C4-2B (cell line): ENCODE measurements at regions not wholly inside any gene's neighbourhood (a gene's known extent, or its start where the extent isn't known, plus 50 kb on each side); places are given as distances from the start of the nearest gene placed in this dataset.

Source experiments
- H3K27ac ChIP-seq: fragments of 450-650 bp; 2 replicates; pipeline ENCODE4 v1.5.1; 2017
- CTCF ChIP-seq: fragments of 450-650 bp; conservative IDR thresholded peaks from 2 replicates; pipeline ENCODE4 v1.5.1; 2017; ENCODE audit warnings: mild to moderate bottlenecking
- ZFX ChIP-seq: fragments of 450-650 bp; IDR thresholded peaks from 2 replicates; pipeline ENCODE4 v1.6.1; 2017

GRCh38 chr9:22683700-22684075 lies 237.1 kb downstream of the DMRTA1 start:
- no peak overlapping the region for H3K27ac ChIP-seq
- TF ChIP-seq CTCF (no peak), ZFX (no peak)

- no peak for TF ChIP-seq CTCF
- TF ChIP-seq ZFX, result no peak
- no peak overlapping the region for H3K27ac ChIP-seq
Observed at GRCh38 chr9:22693156-22693555, 246.5 kb downstream of the DMRTA1 start.

GRCh38 chr9:22700171-22700570 lies 253.5 kb downstream of the DMRTA1 start:
- H3K27ac ChIP-seq, result no peak overlapping the region
- TF ChIP-seq ZFX (no peak), CTCF (no peak)

- TF ChIP-seq CTCF, result peak; percentile 57
- TF ChIP-seq ZFX, result no peak
- no peak overlapping the region for H3K27ac ChIP-seq
Observed at GRCh38 chr9:22718653-22719052, 272.0 kb downstream of the DMRTA1 start.

- TF ChIP-seq ZFX, result no peak
- no peak for TF ChIP-seq CTCF
Observed at GRCh38 chr9:22722492-22722891, 275.9 kb downstream of the DMRTA1 start.

GRCh38 chr9:22731786-22732185 lies 285.2 kb downstream of the DMRTA1 start:
- TF ChIP-seq CTCF, result no peak
- TF ChIP-seq ZFX, result no peak
- H3K27ac ChIP-seq, result no peak overlapping the region

More at GRCh38 chr9:22722492-22722891, 275.9 kb downstream of the DMRTA1 start:
- no peak overlapping the region for H3K27ac ChIP-seq

GRCh38 chr9:22739712-22740111 lies 293.1 kb downstream of the DMRTA1 start:
- TF ChIP-seq ZFX (no peak), CTCF (no peak)
- H3K27ac ChIP-seq, result no peak overlapping the region
